CD4-positive, alpha-beta T cell (primary cell): ENCODE measurements at regions not wholly inside any gene's neighbourhood (a gene's known extent, or its start where the extent isn't known, plus 50 kb on each side); places are given as distances from the start of the nearest gene placed in this dataset.

Experiments used
- ATAC-seq: fragments of 200-7000 bp; cut with Tn5 transposase; one replicate; pipeline ENCODE4 v1.10.0; 2022; ENCODE audit warnings: mild to moderate bottlenecking; ENCODE audit not compliant: poor library complexity
- CTCF ChIA-PET: fragments of 350-600 bp; sonication (Branson Sonifier 250); formaldehyde crosslinking; loops from one replicate; lab custom pipeline; 2021; ENCODE audit warnings: antibody characterized with exemption, inconsistent platforms; lab: Charles Lee
- POLR2A ChIA-PET: fragments of 350-600 bp; sonication (Branson Sonifier 250); formaldehyde crosslinking; loops from one replicate; lab custom pipeline; 2021; ENCODE audit warnings: antibody characterized with exemption, inconsistent platforms; lab: Charles Lee
- DNase-seq, 14 experiments: peaks; one replicate each; pipeline ENCODE4 v3.0.0-alpha.2; 2013 to 2020; ENCODE audit warnings: mixed read lengths in 2 of 14
- H3K27ac ChIP-seq, 2 donors: one replicate each; pipeline versions ENCODE4 v1.5.1 to v1.7.0; 2013; ENCODE audit warnings: low read length in 2 of 2, low read depth in 1 of 2, mild to moderate bottlenecking in 1 of 2
- H3K27me3 ChIP-seq, 2 experiments: 1 replicate in 1 of 2; 2 replicates in 1 of 2; pipeline versions ENCODE4 v1.6.1 to v1.7.0; 2013; ENCODE audit warnings: low read length in 2 of 2, control low read depth in 1 of 2, mild to moderate bottlenecking in 1 of 2, moderate library complexity in 1 of 2; ENCODE audit not compliant: insufficient read depth in 2 of 2, control insufficient read depth in 1 of 2
- H3K36me3 ChIP-seq: one replicate; pipeline ENCODE4 v1.6.1; 2013; ENCODE audit warnings: low read length, control low read depth; ENCODE audit not compliant: insufficient read depth
- H3K4me1 ChIP-seq: one replicate; pipeline ENCODE4 v1.6.1; 2013; ENCODE audit warnings: low read length, control low read depth; ENCODE audit not compliant: insufficient read depth
- H3K4me3 ChIP-seq: one replicate; pipeline ENCODE4 v1.5.1; 2013; ENCODE audit warnings: mild to moderate bottlenecking, low read length, moderate library complexity
- H3K9me3 ChIP-seq, 2 experiments: 1 replicate in 1 of 2; 2 replicates in 1 of 2; pipeline versions ENCODE4 v1.6.1 to v1.7.0; 2013; ENCODE audit warnings: low read length in 2 of 2, mild to moderate bottlenecking in 2 of 2, control low read depth in 1 of 2, moderate library complexity in 1 of 2; ENCODE audit not compliant: control insufficient read depth in 1 of 2, insufficient read depth in 1 of 2
- H3K27ac Mint-ChIP-seq: one replicate; pipeline ENCODE4 v1.8.0; 2020; ENCODE audit warnings: mixed read lengths
- H3K27me3 Mint-ChIP-seq: one replicate; pipeline ENCODE4 v1.8.0; 2021; ENCODE audit warnings: mixed read lengths
- H3K36me3 Mint-ChIP-seq: one replicate; pipeline ENCODE4 v1.8.0; 2021; ENCODE audit warnings: low read depth, mixed read lengths
- H3K4me1 Mint-ChIP-seq: one replicate; pipeline ENCODE4 v1.8.0; 2021; ENCODE audit warnings: low read depth, mixed read lengths
- H3K4me3 Mint-ChIP-seq: one replicate; pipeline ENCODE4 v1.8.0; 2020; ENCODE audit warnings: mild to moderate bottlenecking, mixed read lengths
- H3K9me3 Mint-ChIP-seq: one replicate; pipeline ENCODE4 v1.8.0; 2020; ENCODE audit warnings: mixed read lengths
- CTCF ChIP-seq: fragments of 200-600 bp; IDR thresholded peaks from one replicate; pipeline ENCODE4 v1.8.0; 2022; ENCODE audit warnings: antibody characterized with exemption, mild to moderate bottlenecking
- intact Hi-C, 2 experiments: fragments of 100-400 bp; cut with DNase I in 1 of 2; cut with micrococcal nuclease in 1 of 2; formaldehyde crosslinking; loops; one replicate each; pipeline versions ENCODE4 v1.15.1 to v1.9.0; 2023 to 2025; cut with DNase I, micrococcal nuclease

- intact Hi-C loops: no loop called here
- Mint-ChIP-seq H3K27me3 (no peaks in the 10 kb centered on the region), H3K27ac (no peak overlapping the region)
Measured at GRCh38 chr22:49155770-49156580, 671.7 kb downstream of the BRD1 start.

GRCh38 chr22:49155039-49155769 lies 672.5 kb downstream of the BRD1 start:
- no peaks in the 10 kb centered on the region for H3K27me3 Mint-ChIP-seq
- no peaks in the 10 kb centered on the region for H3K4me1 Mint-ChIP-seq
- Histone ChIP-seq H3K4me1 (no peaks in the 10 kb centered on the region), H3K36me3 (no peaks in the 10 kb centered on the region), H3K9me3 (peaks cover 0 to 22% of the 10 kb centered on the region in 2 experiments), H3K27me3 (no peaks in the 10 kb centered on the region), H3K4me3 (no peak overlapping the region), H3K27ac (no peak overlapping the region)
- ATAC-seq (no peak), DNase-seq (no peak)
- ChIA-PET POLR2A (no interaction called here), CTCF (no interaction called here)
- H3K27ac Mint-ChIP-seq: no peak overlapping the region
- no peaks in the 10 kb centered on the region for H3K36me3 Mint-ChIP-seq
- no peaks in the 10 kb centered on the region for H3K9me3 Mint-ChIP-seq
- intact Hi-C loops: no loop called here
- no peak for TF ChIP-seq CTCF
- no peak overlapping the region for H3K4me3 Mint-ChIP-seq

More at GRCh38 chr22:49155770-49156580, 671.7 kb downstream of the BRD1 start:
- no peak for DNase-seq
- no peaks in the 10 kb centered on the region for H3K4me1 ChIP-seq
- Mint-ChIP-seq H3K4me3 (no peak overlapping the region), H3K9me3 (no peaks in the 10 kb centered on the region), H3K36me3 (no peaks in the 10 kb centered on the region), H3K4me1 (no peaks in the 10 kb centered on the region)
- ChIA-PET CTCF (no interaction called here), POLR2A (no interaction called here)
- H3K27ac ChIP-seq: no peak overlapping the region
- H3K9me3 ChIP-seq: peaks cover 0 to 18% of the 10 kb centered on the region in 2 experiments
- no peak for ATAC-seq
- no peaks in the 10 kb centered on the region for H3K36me3 ChIP-seq
- TF ChIP-seq CTCF: no peak
- H3K27me3 ChIP-seq: no peaks in the 10 kb centered on the region
- no peak overlapping the region for H3K4me3 ChIP-seq

GRCh38 chr22:49154433-49154832 lies 673.2 kb downstream of the BRD1 start:
- Histone ChIP-seq H3K36me3 (no peaks in the 10 kb centered on the region), H3K4me3 (no peak overlapping the region), H3K27ac (no peak overlapping the region), H3K4me1 (no peaks in the 10 kb centered on the region), H3K9me3 (peaks cover 0 to 25% of the 10 kb centered on the region in 2 experiments), H3K27me3 (no peaks in the 10 kb centered on the region)
- DNase-seq (no peak), ATAC-seq (no peak)
- no peak overlapping the region for H3K27ac Mint-ChIP-seq
- TF ChIP-seq CTCF: no peak
- no peaks in the 10 kb centered on the region for H3K27me3 Mint-ChIP-seq
- POLR2A ChIA-PET: no interaction called here
- no peak overlapping the region for H3K4me3 Mint-ChIP-seq
- H3K36me3 Mint-ChIP-seq: no peaks in the 10 kb centered on the region
- intact Hi-C loops: no loop called here
- CTCF ChIA-PET: no interaction called here
- no peaks in the 10 kb centered on the region for H3K4me1 Mint-ChIP-seq
- no peaks in the 10 kb centered on the region for H3K9me3 Mint-ChIP-seq
